HG03064 (cell line): ENCODE measurements at regions not wholly inside any gene's neighbourhood (a gene's known extent, or its start where the extent isn't known, plus 50 kb on each side); places are given as distances from the start of the nearest gene placed in this dataset.
"Not testable (repeated sequence)": the region's sequence is repeated elsewhere in the genome, so short reads cannot be mapped to it uniquely, and the experiment has no call there.

Experiments used
- ATAC-seq: cut with Tn5 transposase; IDR thresholded peaks from one replicate; pipeline ENCODE4 v1.9.1; 2021; ENCODE audit warnings: low read depth; ENCODE audit not compliant: unreplicated experiment

GRCh38 chr1:8120693-8121260 lies 94.7 kb upstream of the ERRFI1 start:
- no peak for ATAC-seq

- not testable (repeated sequence) for ATAC-seq
These were observed 92.6 kb upstream of the ERRFI1 start for GRCh38 chr1:8118736-8119135.

- no peak for ATAC-seq
These were observed 91.9 kb upstream of the ERRFI1 start for GRCh38 chr1:8118031-8118451.

GRCh38 chr1:8116894-8117264 lies 90.8 kb upstream of the ERRFI1 start:
- ATAC-seq, result no peak

- no peak for ATAC-seq
These were observed 89.7 kb upstream of the ERRFI1 start for GRCh38 chr1:8115769-8116167.

GRCh38 chr1:8115031-8115768 lies 89.1 kb upstream of the ERRFI1 start:
- no peak for ATAC-seq

- no peak for ATAC-seq
These were observed 87.4 kb upstream of the ERRFI1 start for GRCh38 chr1:8113262-8114220.

- no peak for ATAC-seq
These were observed 86.6 kb upstream of the ERRFI1 start for GRCh38 chr1:8112611-8113261.

- no peak for ATAC-seq
These were observed 85.5 kb upstream of the ERRFI1 start for GRCh38 chr1:8111560-8111959.

GRCh38 chr1:8109216-8109615 lies 83.1 kb upstream of the ERRFI1 start:
- ATAC-seq, result no peak

- ATAC-seq, result no peak
These were observed 81.8 kb upstream of the ERRFI1 start for GRCh38 chr1:8107897-8108296.

GRCh38 chr1:8104278-8105236 lies 78.4 kb upstream of the ERRFI1 start:
- ATAC-seq, result no peak

GRCh38 chr1:8097908-8098307 lies 71.8 kb upstream of the ERRFI1 start:
- no peak for ATAC-seq

GRCh38 chr1:8097077-8097799 lies 71.1 kb upstream of the ERRFI1 start:
- ATAC-seq, result peak; percentile 86

- no peak for ATAC-seq
These were observed 70.2 kb upstream of the ERRFI1 start for GRCh38 chr1:8096105-8097011.

- no peak for ATAC-seq
These were observed 69.5 kb upstream of the ERRFI1 start for GRCh38 chr1:8095584-8095983.

- ATAC-seq, result no peak
These were observed 68.6 kb upstream of the ERRFI1 start for GRCh38 chr1:8094481-8095241.
